SK-N-MC (cell line): ENCODE measurements at regions not wholly inside any gene's neighbourhood (a gene's known extent, or its start where the extent isn't known, plus 50 kb on each side); places are given as distances from the start of the nearest gene placed in this dataset.

ENCODE experiments used
- EZH2 ChIP-seq: fragments of 200-600 bp; sonication (generic); IDR thresholded peaks from one replicate; pipeline ENCODE4 v1.6.1; 2017; ENCODE audit warnings: antibody characterized with exemption
- FOXP2 ChIP-seq: optimal IDR thresholded peaks from 2 replicates; pipeline ENCODE3; 2011; ENCODE audit warnings: mild to moderate bottlenecking, moderate library complexity; ENCODE audit not compliant: insufficient read depth; ENCODE audit errors: extremely low read length, control extremely low read depth
- POLR2AphosphoS5 ChIP-seq: IDR thresholded peaks from 2 replicates; pipeline ENCODE4 v1.6.1; 2012; ENCODE audit warnings: mild to moderate bottlenecking, low read depth, low read length, borderline replicate concordance

- TF ChIP-seq EZH2 (no peak), POLR2AphosphoS5 (no peak), FOXP2 (no peak)
Observed at GRCh38 chr4:19983072-19983471, 268.6 kb upstream of the SLIT2 start.
